ENCODE measurements at regions not wholly inside any gene's neighbourhood (a gene's known extent, or its start where the extent isn't known, plus 50 kb on each side); places are given as distances from the start of the nearest gene placed in this dataset.

- DNase-seq = peak; percentile 42 to 58 (median 53)
Observed at GRCh38 chr22:26892166-26893041, 235.0 kb downstream of the MIAT start.

GRCh38 chr22:26893173-26894110 lies 236.1 kb downstream of the MIAT start:
- DNase-seq = no peak

- DNase-seq = no peak
Observed at GRCh38 chr22:26894362-26894761, 237.0 kb downstream of the MIAT start.

- peak in 1 of 3 donors; percentile 88 for DNase-seq
Observed at GRCh38 chr22:26894766-26895485, 237.5 kb downstream of the MIAT start.

- DNase-seq = no peak
Observed at GRCh38 chr22:26897384-26897783, 240.0 kb downstream of the MIAT start.

GRCh38 chr22:26898946-26899605 lies 241.7 kb downstream of the MIAT start:
- DNase-seq = no peak

GRCh38 chr22:26900787-26901186 lies 243.4 kb downstream of the MIAT start:
- DNase-seq = no peak

- DNase-seq = no peak
Observed at GRCh38 chr22:26901198-26901816, 243.9 kb downstream of the MIAT start.

- no peak for DNase-seq
Observed at GRCh38 chr22:26902401-26903029, 245.1 kb downstream of the MIAT start.

- DNase-seq = peak in 1 of 3 donors; percentile 27
Observed at GRCh38 chr22:26903030-26903856, 245.9 kb downstream of the MIAT start.

- DNase-seq = no peak
Observed at GRCh38 chr22:26904483-26904882, 247.1 kb downstream of the MIAT start.

- DNase-seq = no peak
Observed at GRCh38 chr22:26905076-26905475, 247.7 kb downstream of the MIAT start.

- DNase-seq = no peak
Observed at GRCh38 chr22:26905640-26906039, 248.3 kb downstream of the MIAT start.

GRCh38 chr22:26906464-26906863 lies 249.1 kb downstream of the MIAT start:
- no peak for DNase-seq

GRCh38 chr22:26907366-26907765 lies 250.0 kb downstream of the MIAT start:
- DNase-seq = no peak

GRCh38 chr22:26910845-26911244 lies 253.5 kb downstream of the MIAT start:
- no peak for DNase-seq

- DNase-seq = no peak
Observed at GRCh38 chr22:26912655-26913345, 255.4 kb downstream of the MIAT start.

- no peak for DNase-seq
Observed at GRCh38 chr22:26914519-26915185, 257.3 kb downstream of the MIAT start.

Measured in muscle of back (tissue), 3 donors.